HG03442 (cell line): ENCODE measurements at regions not wholly inside any gene's neighbourhood (a gene's known extent, or its start where the extent isn't known, plus 50 kb on each side); places are given as distances from the start of the nearest gene placed in this dataset.

Source experiments
- ATAC-seq: cut with Tn5 transposase; IDR thresholded peaks from one replicate; pipeline ENCODE4 v1.9.1; 2021; ENCODE audit warnings: mild to moderate bottlenecking, moderate library complexity; ENCODE audit not compliant: unreplicated experiment

DNA sequence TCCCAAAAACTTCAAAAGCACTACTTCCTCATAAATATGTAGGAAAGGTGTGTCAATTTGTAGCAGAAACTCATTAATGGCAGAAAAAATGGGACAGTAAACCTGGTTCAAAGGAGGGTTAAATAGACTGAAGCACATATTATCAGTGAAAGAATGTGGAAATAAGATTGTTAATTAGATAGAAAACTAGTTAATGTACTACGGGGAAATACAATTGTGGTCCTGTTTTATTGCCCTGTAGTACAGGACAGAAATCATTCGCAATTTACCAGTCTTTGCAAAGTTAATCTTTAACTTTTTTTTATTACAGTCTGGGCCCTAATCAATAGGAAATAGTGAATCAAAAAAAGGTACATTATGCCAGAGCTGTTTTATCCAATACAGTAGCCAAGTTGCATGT is 82.0 kb upstream of the PAK5 start:
- ATAC-seq: no peak

DNA sequence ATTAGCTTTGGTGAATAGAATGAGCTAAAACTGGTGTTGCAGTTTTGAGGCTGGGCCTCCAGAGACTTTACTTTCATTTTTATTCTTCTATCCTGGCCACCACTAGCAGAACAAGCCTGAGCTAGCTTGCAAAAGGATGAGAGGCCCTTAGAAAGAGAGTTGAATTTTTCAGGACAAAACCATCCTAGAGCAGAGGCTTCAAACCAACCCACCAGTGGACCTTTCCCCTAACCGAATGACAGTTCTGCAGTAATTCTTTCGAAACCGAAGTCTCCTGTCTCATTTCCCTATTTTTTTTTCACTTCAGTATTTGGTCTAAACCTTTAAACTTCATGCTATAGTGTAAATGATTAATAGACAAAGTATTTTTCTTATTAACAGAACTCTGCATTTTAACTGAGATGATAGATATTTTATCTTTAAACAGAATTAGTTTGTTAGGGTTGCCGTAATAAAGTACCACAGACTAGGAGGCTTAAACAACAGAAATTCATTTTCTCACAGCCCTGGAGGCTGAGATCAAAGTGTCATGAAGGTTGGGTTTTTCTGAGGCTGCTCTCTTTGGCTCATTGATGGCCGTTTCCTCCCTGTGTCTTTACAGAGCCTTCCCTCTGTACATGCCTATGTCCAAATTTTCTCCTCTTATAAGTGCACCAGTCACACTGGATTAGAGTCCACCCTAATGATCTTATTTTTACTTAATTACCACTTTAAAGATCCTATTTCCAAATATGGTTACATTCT is 80.6 kb upstream of the PAK5 start:
- ATAC-seq: peak; percentile 75

DNA sequence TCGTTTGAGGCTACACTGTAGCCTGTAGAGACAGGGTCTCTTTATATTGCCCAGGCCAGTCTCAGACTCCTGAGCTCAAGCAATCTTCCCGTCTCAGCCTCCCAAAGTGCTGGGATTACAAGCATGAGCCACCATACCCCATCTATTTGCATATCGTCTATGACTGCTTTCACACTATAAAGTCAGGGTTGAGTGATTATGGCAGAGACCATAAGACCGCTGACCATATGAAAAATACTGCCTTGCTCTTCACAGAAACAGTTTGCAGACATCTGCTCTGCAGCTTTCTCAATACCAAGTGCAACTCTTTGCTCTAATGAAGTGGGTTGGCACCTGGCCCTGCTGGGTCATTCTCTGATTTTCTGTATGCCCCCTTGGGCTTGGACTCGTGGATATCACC is 79.5 kb upstream of the PAK5 start:
- ATAC-seq: no peak

DNA sequence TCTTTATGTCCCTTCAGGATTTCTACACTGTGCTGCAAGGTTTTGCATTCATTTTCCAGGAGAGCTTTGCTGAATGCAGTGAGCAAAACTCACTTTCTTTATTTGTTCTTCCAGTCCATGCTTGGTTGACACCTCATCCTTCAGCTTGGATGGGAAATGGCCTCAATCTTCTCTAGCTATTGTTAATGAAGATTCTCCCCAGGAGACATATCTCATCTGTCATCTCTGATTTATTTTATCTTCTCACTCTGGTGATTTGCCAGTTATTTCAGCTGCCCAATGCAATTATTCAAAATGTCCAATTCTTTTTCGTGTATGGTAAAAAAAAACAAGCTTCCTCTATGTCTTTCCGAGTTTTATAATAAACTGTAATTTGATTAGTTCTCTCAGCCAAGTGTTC is 77.9 kb upstream of the PAK5 start:
- ATAC-seq: no peak

DNA sequence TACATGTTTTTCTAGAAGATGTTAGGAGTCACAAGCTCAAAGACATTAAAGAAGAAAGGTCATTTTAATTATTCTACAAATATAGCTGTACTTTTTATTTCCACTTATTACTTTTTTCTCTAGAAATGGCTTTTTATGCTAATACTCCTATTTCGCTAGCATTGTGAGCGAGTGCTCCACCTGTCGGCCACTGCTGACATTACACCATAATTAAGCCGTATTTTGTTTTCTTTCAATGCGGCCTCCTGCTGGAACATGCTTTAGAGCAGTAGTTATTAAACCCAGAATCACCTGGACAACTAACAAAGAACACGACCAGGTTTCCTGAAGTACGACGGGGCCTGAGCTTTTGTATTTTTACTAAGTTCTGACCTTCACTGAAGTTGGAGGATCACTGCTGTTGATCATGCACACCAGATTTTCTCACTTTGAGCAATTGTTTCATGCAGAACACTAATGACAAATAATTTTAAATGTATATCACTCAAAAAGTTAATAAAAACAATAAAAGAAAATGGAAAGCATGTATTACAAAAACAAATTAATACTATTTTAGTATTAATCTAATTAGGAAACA is 74.1 kb upstream of the PAK5 start:
- ATAC-seq: no peak

DNA sequence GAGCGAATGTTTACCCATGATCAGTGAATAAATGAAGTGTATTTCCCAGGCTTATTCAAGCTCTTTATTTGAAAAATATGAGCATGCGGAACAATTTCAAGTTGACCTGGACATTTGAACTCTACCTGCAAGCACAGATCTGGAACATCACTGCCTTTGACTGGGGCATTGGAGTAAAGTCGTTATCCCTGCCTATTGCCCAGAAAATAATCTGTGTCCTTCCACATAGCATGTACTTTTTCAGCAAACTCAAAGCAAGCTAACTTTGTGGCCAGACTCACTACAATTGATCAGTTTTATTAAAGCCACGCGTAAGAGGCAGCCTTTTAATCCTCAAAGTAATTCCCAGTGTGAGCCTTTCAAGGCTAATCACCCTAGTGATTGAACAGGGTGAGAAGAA is 73.4 kb upstream of the PAK5 start:
- ATAC-seq: no peak

DNA sequence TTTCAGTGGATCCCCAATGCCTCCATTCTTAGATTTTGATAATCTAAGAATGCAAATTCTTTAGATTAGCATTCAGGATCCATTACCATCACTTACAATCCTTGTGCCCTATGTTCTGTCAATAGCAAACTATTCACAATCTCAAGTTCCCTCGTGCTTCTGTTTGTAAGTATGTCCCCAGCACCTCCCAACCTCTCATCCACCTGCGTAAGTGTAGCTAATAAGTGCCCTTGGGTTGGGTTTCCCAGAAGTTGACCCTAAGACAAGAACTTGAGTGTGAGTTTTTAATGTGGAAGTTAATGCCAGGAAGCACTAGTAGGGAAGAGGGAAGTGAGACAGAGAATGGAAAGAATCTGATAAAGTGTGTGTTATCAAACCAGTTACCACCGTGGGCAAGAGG is 72.6 kb upstream of the PAK5 start:
- no peak for ATAC-seq

DNA sequence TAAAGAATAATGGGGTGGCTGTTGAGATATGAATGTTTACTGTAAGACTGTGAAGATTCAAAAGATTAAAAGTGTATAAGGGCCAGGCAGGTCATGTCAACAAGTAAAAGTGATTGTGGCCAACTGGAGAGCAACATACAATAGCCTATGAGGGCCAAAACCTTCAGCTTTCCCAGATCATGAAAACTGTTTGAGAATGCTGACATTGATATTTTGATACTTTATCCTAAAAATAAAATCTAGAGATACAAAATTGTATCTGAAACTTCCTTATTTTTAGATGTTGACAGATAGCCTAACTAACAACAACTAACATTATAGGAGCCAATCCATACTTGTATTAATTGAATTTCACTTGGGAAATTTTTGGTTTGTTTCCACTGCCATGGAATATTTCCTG is 70.3 kb upstream of the PAK5 start:
- no peak for ATAC-seq

DNA sequence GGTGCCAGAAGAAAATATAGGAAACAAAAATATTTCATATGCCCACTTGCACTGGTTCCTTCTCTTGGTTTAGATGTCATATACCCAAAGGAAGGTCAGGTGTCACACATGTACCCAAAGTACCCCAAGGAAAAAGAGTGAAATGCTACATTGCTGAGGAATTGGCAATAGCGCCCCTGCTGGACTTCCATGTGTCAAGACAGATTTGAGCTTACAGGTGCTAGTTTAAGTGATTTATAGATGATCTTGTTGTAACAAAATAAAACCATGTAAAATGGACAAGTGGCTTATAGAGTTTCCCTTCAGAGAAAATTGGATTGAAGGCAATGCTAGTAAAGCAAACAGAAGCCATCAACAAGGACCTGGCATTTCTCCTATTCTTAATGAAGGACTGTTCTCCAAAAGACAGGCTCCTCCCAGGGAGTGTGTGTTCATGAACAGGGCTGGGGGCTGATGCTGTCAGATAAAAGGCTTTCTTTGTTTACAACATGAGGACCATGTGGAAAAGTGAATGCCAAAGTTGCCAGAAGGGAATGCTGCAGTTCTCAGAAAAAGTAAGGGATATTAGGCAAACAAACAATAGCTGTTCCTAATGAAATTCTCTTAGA is 64.3 kb upstream of the PAK5 start:
- no peak for ATAC-seq

DNA sequence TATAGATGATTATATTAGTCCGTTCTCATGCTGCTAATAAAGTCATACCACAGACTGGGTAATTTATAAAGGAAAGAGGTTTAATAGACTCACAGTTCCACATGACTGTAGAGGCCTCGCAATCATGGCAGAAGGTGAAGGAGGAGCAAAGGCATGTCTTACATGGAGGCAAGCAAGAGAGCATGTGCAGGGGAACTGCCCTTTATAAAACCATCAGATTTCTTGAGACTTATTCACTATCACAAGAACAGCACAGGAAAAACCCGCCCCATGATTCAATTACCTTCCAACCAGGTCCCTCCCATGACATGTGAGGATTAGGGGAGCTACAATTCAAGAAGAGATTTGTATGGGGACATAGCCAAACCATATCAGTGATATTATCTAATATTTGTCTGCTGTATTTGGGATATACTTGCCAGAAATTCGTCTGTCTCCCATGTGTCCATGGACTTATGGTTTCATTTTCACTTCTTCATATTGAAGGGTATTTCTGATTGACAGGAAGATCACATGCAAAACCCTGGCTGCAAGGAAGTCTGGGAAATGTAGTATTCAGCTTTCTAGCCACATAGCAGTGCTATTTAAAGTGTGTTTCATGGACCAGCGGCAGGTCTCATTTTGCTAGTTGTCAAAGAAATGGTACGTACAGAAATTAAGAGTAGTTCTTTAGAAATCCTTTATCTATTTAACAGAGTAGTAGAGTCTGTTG is 50.5 kb upstream of the PAK5 start:
- peak; percentile 63 for ATAC-seq
